DND-41 (cell line): ENCODE measurements at regions not wholly inside any gene's neighbourhood (a gene's known extent, or its start where the extent isn't known, plus 50 kb on each side); places are given as distances from the start of the nearest gene placed in this dataset.

Experiments used
- ATAC-seq: fragments of 200-7000 bp; cut with Tn5 transposase; 3 replicates; pipeline ENCODE4 v1.9.1; 2021; ENCODE audit warnings: low read depth; ENCODE audit not compliant: insufficient read depth
- DNase-seq: peaks from one replicate; pipeline ENCODE4 v3.0.0-alpha.2; 2020
- H2AFZ ChIP-seq: 2 replicates; pipeline ENCODE4 v1.6.0; 2012; ENCODE audit warnings: low read depth, low read length
- H3K27ac ChIP-seq: 2 replicates; pipeline ENCODE4 v1.5.1; 2012; ENCODE audit warnings: low read length, inconsistent platforms
- H3K27me3 ChIP-seq: fragments of 200-600 bp; sonication (generic); 2 replicates; pipeline ENCODE4 v1.6.0; 2012; ENCODE audit warnings: low read length, mild to moderate bottlenecking, inconsistent platforms; ENCODE audit not compliant: insufficient read depth, poor library complexity
- H3K36me3 ChIP-seq: 2 replicates; pipeline ENCODE4 v1.5.1; 2012; ENCODE audit warnings: low read length, inconsistent platforms; ENCODE audit not compliant: insufficient read depth
- H3K4me1 ChIP-seq: 2 replicates; pipeline ENCODE4 v1.5.1; 2012; ENCODE audit warnings: mild to moderate bottlenecking, low read length; ENCODE audit not compliant: insufficient read depth
- H3K4me2 ChIP-seq: 2 replicates; pipeline ENCODE4 v1.6.0; 2012; ENCODE audit warnings: mild to moderate bottlenecking, moderate library complexity, low read length, inconsistent platforms; ENCODE audit not compliant: insufficient read depth
- H3K4me3 ChIP-seq, 2 experiments: fragments of 200-600 bp in 1 of 2; shearing (Covaris generic) in 1 of 2; 2 replicates each; pipeline ENCODE4 v1.5.1; 2012 to 2016; ENCODE audit warnings: inconsistent platforms in 2 of 2, low read length in 2 of 2, mild to moderate bottlenecking in 2 of 2, low read depth in 1 of 2, moderate library complexity in 1 of 2
- H3K79me2 ChIP-seq: 2 replicates; pipeline ENCODE4 v1.6.0; 2012; ENCODE audit warnings: low read length, inconsistent platforms; ENCODE audit not compliant: insufficient read depth
- H3K9ac ChIP-seq: 2 replicates; pipeline ENCODE4 v1.6.0; 2012; ENCODE audit warnings: low read depth, mild to moderate bottlenecking, inconsistent platforms, low read length, moderate library complexity
- H3K9me3 ChIP-seq: 2 replicates; pipeline ENCODE4 v1.5.1; 2012; ENCODE audit warnings: low read length, moderate library complexity, mild to moderate bottlenecking, inconsistent platforms; ENCODE audit not compliant: insufficient read depth, severe bottlenecking
- H4K20me1 ChIP-seq: 2 replicates; pipeline ENCODE4 v1.6.0; 2012; ENCODE audit warnings: low read length; ENCODE audit not compliant: insufficient read depth
- EZH2 ChIP-seq: IDR thresholded peaks from 3 replicates; pipeline ENCODE4 v1.6.1; 2012; ENCODE audit warnings: borderline replicate concordance, low read depth, mild to moderate bottlenecking, moderate library complexity, low read length, inconsistent platforms; ENCODE audit not compliant: severe bottlenecking
- TF ChIP-seq, protein P1 (sequence below): IDR thresholded peaks from 2 replicates; pipeline ENCODE4 v1.5.1; 2012; ENCODE audit warnings: borderline replicate concordance, low read length, moderate library complexity, mild to moderate bottlenecking; ENCODE audit not compliant: poor library complexity, severe bottlenecking; ENCODE audit errors: extremely low read depth

DNA sequence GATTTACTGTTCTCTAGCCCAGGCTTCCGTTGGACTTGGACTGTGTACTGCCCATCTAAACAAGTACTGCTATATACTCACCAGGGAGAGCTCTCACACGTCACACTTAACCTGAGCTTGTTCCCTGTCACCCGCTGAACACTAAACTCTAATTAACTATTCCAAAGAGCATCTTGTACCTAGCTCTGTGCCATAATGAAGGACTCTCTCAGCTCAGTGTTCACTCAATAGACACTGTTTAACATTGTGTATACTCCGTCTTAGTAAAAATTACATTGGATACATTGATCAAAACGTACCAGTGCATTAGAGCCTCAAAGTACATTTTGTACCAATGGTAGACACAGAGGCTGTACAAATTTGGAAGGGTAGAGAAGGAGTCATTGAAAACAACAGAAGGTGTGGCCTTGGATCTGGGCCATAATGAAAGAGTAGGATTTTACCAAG is 55.4 kb upstream of the EPHA7 start:
- H2AFZ ChIP-seq, result no peak overlapping the region
- ATAC-seq, result no peak

DNA sequence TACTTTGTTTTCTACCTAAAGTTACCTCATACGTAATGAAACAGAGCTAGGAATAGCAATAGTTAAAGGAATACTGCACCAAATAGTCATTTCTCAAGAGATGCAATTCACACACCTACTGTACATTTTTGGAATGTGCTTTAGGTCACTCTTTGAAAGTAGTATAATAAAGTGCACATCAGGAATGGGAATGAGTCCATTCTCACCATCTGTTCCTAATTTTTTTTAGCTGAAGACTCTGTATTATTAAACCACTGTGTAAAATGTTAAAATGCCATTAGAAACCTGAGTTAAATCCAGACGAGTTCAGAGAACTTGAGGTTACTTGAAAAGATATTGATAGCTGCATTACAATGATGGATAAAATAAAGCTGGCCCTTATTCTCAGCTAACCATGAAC is 51.9 kb upstream of the EPHA7 start:
- Histone ChIP-seq H3K27me3 (no peaks in the 10 kb centered on the region), H2AFZ (no peak overlapping the region), H3K4me2 (no peak overlapping the region), H3K9me3 (no peaks in the 10 kb centered on the region), H3K36me3 (no peaks in the 10 kb centered on the region), H3K4me3 (no peak overlapping the region), H3K4me1 (no peaks in the 10 kb centered on the region), H3K27ac (no peak overlapping the region), H3K9ac (no peak overlapping the region), H4K20me1 (no peaks in the 10 kb centered on the region), H3K79me2 (no peaks in the 10 kb centered on the region)
- ATAC-seq, result no peak
- DNase-seq, result no peak
- TF ChIP-seq, protein P1, sequence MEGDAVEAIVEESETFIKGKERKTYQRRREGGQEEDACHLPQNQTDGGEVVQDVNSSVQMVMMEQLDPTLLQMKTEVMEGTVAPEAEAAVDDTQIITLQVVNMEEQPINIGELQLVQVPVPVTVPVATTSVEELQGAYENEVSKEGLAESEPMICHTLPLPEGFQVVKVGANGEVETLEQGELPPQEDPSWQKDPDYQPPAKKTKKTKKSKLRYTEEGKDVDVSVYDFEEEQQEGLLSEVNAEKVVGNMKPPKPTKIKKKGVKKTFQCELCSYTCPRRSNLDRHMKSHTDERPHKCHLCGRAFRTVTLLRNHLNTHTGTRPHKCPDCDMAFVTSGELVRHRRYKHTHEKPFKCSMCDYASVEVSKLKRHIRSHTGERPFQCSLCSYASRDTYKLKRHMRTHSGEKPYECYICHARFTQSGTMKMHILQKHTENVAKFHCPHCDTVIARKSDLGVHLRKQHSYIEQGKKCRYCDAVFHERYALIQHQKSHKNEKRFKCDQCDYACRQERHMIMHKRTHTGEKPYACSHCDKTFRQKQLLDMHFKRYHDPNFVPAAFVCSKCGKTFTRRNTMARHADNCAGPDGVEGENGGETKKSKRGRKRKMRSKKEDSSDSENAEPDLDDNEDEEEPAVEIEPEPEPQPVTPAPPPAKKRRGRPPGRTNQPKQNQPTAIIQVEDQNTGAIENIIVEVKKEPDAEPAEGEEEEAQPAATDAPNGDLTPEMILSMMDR, result no peak
- TF ChIP-seq EZH2, result no peak

More for the DNA sequence above, 55.4 kb upstream of the EPHA7 start:
- Histone ChIP-seq H3K4me2 (no peak overlapping the region), H3K9ac (no peak overlapping the region), H3K27me3 (no peaks in the 10 kb centered on the region), H4K20me1 (no peaks in the 10 kb centered on the region), H3K36me3 (no peaks in the 10 kb centered on the region), H3K27ac (no peak overlapping the region), H3K9me3 (no peaks in the 10 kb centered on the region), H3K4me1 (no peaks in the 10 kb centered on the region), H3K79me2 (no peaks in the 10 kb centered on the region), H3K4me3 (no peak overlapping the region)
- TF ChIP-seq, protein P1, result no peak
- TF ChIP-seq EZH2, result no peak
- no peak for DNase-seq
